HG03442 (cell line): ENCODE measurements at regions not wholly inside any gene's neighbourhood (a gene's known extent, or its start where the extent isn't known, plus 50 kb on each side); places are given as distances from the start of the nearest gene placed in this dataset.
"Not testable (repeated sequence)": the region's sequence is repeated elsewhere in the genome, so short reads cannot be mapped to it uniquely, and the experiment has no call there.

Experiments
- ATAC-seq: cut with Tn5 transposase; IDR thresholded peaks from one replicate; pipeline ENCODE4 v1.9.1; 2021; ENCODE audit warnings: mild to moderate bottlenecking, moderate library complexity; ENCODE audit not compliant: unreplicated experiment

DNA sequence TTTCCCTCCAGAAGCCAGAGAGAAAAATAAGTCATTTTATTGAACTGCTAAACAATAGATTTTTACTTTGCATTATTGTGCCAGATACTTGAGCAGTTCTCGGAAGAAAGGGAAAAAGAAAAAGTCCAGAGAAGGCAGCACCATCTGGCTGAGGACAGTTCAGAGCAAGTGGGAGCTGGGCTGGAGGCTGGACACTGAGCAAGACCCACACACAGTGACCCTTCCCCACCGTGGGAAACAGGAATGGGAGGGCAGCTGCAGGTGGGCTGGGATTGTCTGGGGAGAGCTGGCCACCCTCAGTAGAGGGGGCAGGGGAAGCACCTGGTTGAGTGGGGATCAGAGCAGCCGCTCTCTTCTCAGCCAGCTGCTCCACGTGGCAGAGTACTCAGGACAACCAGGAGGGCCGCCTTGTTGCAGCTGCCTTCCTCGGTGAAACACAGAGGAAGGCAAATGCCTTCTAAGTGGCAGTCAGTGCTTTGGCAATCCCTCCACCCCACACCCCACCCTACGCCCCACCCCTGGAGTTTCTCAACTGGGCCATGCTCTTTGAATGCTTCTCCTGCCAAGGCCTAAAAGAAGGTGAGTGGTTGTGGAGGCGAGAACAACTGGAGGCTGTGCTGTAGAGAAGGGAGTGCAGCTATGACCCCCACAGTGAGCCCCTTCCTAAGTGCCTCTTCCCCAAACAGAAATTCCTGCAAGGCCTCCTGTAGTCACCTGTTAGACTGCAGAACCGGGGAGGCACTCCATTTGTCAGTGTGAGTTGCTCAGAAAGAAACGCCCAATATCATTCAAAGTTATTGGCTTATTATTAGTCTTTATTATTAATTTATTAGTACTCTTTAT, 179.3 kb downstream of the ZIC5 start:
- ATAC-seq = no peak

DNA sequence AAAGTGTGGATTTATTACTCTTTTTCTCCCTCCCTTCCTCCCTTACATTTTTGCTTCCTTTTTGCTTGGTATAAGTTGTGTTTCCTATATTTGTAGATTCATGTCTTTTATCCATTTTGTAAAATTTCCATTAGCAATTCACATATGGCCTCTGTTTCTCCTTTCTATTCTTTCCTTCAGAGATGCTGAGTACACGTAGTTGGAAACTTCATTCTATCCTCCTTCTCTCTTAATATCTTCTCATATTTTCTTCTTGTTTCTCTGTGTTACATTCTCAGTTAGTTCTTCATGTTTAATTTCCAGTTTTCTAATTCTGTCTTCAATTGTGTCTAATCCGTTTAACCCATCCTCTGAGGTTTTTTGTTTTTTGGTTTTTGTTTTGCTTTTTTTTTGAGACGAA, 188.9 kb downstream of the ZIC5 start:
- ATAC-seq = no peak

DNA sequence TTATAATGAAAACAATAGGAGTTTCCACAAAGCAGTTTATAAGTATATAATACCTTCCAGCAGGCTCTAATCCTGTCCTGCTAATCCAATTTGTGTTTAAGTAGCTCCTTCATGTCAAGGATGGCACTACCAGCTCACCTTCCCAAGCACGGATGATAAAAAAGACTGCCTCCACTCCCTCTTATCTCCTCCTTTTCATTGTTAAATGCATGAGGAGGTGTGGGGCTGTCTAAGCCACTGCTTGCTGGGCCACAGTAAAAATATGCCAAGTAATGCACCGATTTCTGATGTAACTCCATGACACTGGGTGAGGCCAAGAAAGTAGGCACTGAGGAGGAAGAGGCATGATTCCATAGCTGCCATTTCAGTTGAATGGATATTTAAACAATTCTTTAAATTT, 193.1 kb downstream of the ZIC5 start:
- no peak for ATAC-seq

DNA sequence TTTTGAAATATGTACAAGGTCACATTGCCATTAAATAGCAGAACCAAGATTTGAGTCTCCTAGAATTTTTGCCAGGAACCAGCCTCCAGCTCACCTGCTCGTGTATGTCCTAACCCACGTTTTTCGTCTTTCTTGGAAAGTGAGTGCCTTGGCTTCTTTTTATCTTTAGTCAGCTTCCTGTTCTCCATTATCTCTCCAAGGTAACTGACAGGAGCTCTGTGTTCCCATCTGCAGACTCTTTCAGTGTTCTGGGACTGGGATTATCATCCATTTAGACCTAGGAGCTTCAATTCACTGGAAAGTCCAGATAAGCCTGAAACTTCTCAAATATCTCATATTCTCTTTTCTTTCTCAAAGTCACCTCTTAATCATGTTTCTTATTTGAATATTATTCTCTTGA, 193.7 kb downstream of the ZIC5 start:
- no peak for ATAC-seq

GRCh38 chr13:99774644-99775043, 196.9 kb downstream of the ZIC5 start:
- ATAC-seq = no peak

GRCh38 chr13:99768986-99769385, 202.6 kb downstream of the ZIC5 start:
- ATAC-seq = no peak

GRCh38 chr13:99766641-99767045, 204.9 kb downstream of the ZIC5 start:
- no peak for ATAC-seq

GRCh38 chr13:99765869-99766268, 205.7 kb downstream of the ZIC5 start:
- ATAC-seq = no peak

DNA sequence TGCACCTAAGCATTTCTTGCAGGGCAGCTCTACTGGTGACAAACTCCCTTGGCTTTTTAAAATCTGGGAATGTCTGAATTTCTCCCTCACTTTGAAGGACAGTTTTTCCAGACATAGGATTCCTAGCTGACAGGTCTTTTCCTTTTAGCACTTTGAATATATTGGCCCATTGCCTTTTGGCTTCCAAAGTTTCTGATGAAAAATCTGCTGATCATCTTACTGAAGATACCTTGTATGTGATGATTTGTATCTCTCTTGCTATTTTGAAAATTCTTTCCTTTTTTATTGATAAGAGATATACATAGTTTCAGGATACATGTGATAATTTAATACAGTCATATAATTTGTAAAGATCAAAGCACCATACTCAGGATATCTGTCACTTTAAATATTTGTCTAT, 211.1 kb downstream of the ZIC5 start:
- ATAC-seq = no peak

DNA sequence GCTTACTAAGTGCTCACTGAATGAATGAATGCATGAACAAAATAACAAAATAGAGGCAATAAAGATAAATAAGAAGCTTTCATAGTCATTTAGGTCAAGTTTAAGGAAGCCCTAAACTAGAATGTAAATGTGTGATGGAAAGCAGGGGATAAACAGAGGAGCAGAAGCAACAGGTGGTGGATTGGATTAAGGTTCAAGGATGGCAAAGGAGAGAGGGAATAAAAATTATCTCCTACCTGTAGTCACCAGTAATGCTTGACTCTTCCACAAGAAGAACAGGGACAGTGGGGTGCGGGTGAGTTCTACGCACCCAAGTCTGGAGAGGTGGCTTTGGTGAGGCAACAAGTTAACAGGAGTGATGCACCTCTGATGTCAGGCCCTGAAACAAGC, 212.4 kb downstream of the ZIC5 start:
- ATAC-seq = no peak

DNA sequence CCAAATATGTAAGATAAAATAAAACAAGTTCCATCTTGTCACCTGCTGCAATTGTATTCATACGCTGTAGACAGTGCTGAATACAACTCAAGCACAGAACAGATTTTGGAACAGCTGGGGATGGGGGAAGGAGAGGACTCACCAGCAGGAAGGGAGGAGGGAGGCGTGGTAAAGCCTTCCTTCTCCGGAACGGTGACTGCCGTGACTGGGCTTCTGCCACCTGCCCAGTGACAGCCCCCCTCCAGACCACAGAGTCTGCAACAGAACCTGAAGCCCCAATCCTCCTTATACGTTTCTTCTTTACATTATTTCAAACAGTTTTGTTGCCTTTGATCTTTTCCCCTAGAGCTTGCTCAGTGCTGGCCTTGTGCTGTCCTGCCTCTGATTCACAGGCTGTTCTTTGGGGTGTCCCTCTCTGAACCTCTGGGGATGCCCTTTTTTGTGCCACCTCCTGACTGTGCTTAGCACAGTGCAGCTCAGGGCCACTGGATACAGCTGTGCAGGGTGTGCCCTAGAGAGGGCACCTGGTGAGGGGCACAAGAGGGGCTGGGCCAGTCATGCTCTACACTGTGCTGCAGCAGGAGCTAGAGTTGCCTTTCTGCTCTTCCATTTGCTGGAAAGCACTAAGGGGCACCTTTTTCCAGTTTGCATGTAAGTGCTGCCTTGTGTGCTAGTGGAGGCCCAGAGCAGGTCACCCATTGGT, 213.0 kb downstream of the ZIC5 start:
- no peak for ATAC-seq

DNA sequence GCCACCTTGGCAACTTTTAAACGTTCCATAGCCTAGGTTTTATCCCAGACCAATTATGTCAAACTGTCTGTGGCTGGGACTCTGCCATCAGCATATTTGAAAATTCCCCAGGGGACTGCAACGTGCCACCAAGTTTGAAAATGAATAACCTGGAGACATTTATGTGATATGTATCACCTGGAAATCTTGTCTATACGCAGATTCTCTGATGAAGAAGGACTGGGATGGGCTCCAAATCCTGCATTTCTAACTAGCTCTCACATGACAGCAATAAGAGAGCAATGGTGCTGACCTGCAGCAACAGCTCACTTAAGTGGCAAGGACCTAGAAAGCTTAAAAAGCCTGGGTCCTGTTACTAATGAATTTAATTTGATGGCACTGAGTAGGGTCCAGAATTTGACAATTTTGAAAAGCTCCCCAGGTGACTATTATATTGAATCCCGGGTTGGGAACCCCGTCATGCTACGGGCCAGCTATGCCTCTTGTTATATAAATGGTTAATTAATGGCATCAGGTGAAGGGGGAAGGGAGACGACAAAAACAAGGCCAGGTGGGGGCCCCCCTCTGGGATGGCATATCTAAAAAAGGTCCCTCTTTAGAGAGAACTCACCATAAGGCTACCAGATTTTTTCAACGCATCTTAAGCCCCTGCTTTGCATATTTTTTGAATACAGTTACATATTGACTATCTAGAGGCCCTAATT, 213.7 kb downstream of the ZIC5 start:
- no peak for ATAC-seq

DNA sequence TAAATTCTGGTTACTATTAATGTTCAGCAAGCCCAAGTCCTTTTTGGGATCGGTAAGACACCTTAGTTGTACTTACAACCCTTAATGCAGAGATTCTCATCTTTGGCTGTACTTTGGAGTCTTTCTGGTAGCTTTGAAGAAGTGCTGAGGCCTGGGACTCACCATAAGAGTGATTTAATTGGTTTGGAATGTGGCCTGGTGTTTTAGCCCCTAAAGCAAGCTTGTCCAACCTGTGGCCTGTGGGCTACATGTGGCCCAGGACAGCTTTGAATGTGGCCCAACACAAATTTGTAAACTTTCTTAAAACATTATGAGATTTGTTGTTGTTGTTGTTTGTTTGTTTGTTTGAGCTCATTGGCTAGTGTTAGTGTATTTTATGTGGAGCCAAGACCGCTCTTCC, 215.3 kb downstream of the ZIC5 start:
- ATAC-seq = no peak

GRCh38 chr13:99754750-99755149, 216.8 kb downstream of the ZIC5 start:
- not testable (repeated sequence) for ATAC-seq

DNA sequence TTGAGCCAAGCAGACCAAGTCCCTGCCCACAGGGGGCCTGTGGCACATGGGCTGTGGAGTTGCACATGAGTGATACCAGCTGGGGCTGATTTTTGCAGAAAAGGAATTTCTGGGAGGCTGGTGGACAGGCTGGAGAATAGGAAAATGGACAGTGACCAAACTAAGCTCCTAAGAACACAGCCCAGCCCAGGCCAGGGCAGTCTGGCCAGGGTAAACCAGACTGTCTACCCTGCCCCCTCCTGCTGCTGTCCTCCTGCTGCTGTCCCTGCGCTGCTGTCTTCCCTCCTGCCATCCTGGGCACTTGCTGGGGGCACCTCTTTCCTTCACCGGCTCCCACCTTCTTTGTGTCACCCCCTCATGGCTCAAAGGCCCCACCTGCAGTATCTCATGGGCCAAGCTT, 219.2 kb downstream of the ZIC5 start:
- ATAC-seq = no peak

- ATAC-seq = no peak
Measured at GRCh38 chr13:99751517-99752199, 219.9 kb downstream of the ZIC5 start.

DNA sequence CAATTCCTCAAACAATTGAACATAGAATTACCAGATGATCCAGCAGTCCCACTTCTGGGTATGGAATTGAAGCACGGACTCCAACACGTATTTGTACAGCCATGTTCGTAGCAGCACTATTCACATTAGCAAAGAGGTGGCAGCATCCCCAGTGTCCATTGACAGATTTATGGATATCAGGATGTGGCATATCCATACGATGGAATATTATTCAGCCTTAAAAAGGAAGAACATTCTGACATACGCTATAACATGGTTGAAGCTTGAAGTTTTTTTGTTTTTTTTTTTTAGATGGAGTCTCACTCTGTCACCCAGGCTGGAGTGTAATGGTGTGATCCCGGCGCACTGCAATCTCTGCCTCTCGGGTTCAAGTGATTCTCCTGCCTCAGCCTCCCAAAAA, 220.6 kb downstream of the ZIC5 start:
- ATAC-seq = no peak

- no peak for ATAC-seq
Measured at GRCh38 chr13:99749271-99750019, 222.1 kb downstream of the ZIC5 start.

DNA sequence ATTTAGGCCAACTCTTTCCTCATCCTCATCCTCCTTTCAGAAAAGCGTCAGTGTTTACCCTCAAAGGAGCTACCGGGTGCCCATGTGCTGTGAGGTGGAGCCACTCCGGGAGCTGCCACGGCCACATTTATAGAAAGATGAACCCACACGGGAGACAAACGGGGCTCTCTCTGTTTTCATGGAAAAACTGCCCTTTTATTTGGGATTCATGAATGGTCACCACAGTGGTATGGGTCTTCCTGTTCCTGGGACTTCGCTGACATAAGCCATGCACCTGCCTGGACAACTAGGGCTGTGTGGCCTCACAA, 224.2 kb downstream of the ZIC5 start:
- no peak for ATAC-seq

GRCh38 chr13:99746637-99747402, 224.7 kb downstream of the ZIC5 start:
- no peak for ATAC-seq
